Loucy (cell line): ENCODE measurements at regions not wholly inside any gene's neighbourhood (a gene's known extent, or its start where the extent isn't known, plus 50 kb on each side); places are given as distances from the start of the nearest gene placed in this dataset.
"Not testable (repeated sequence)": the region's sequence is repeated elsewhere in the genome, so short reads cannot be mapped to it uniquely, and the experiment has no call there.

Source experiments
- H2AFZ ChIP-seq: fragments of 200-600 bp; sonication (generic); 2 replicates; pipeline ENCODE4 v1.6.0; 2016; ENCODE audit warnings: antibody characterized with exemption, mild to moderate bottlenecking, low read length, moderate library complexity
- H3F3A ChIP-seq: fragments of 200-600 bp; 2 replicates; pipeline ENCODE4 v1.6.0; 2016; ENCODE audit warnings: antibody characterized with exemption, low read depth, mild to moderate bottlenecking
- H3K27me3 ChIP-seq: fragments of 200-600 bp; sonication (generic); 2 replicates; pipeline ENCODE4 v1.6.1; 2014; ENCODE audit warnings: low read length, mild to moderate bottlenecking; ENCODE audit not compliant: insufficient read depth, poor library complexity, severe bottlenecking
- H3K36me3 ChIP-seq: fragments of 200-600 bp; sonication (generic); 2 replicates; pipeline ENCODE4 v1.6.1; 2016; ENCODE audit warnings: low read length; ENCODE audit not compliant: insufficient read depth
- H3K4me1 ChIP-seq: fragments of 200-600 bp; sonication (generic); 2 replicates; pipeline ENCODE4 v1.5.1; 2014; ENCODE audit warnings: low read length, mild to moderate bottlenecking; ENCODE audit not compliant: insufficient read depth, poor library complexity, severe bottlenecking
- H3K4me2 ChIP-seq: fragments of 200-600 bp; sonication (generic); 2 replicates; pipeline ENCODE4 v1.6.0; 2014; ENCODE audit warnings: antibody characterized with exemption, low read length, low read depth, mild to moderate bottlenecking; ENCODE audit not compliant: poor library complexity, severe bottlenecking
- H3K4me3 ChIP-seq: fragments of 200-600 bp; sonication (generic); 2 replicates; pipeline ENCODE4 v1.5.1; 2014; ENCODE audit warnings: low read length, mild to moderate bottlenecking, mixed read lengths; ENCODE audit not compliant: poor library complexity, severe bottlenecking
- H3K79me2 ChIP-seq: fragments of 200-600 bp; sonication (generic); 2 replicates; pipeline ENCODE4 v1.6.1; 2014; ENCODE audit warnings: low read length; ENCODE audit not compliant: insufficient read depth
- H3K9ac ChIP-seq: fragments of 200-600 bp; sonication (generic); 2 replicates; pipeline ENCODE4 v1.6.0; 2014; ENCODE audit warnings: mild to moderate bottlenecking, low read depth, low read length, moderate library complexity; ENCODE audit not compliant: poor library complexity, severe bottlenecking
- H3K9me2 ChIP-seq: fragments of 200-600 bp; sonication (generic); replicated peaks from 2 replicates; pipeline ENCODE4 v1.6.1; 2016; ENCODE audit warnings: low read depth, low read length, mixed read lengths
- H3K9me3 ChIP-seq: fragments of 200-600 bp; sonication (generic); 2 replicates; pipeline ENCODE4 v1.6.1; 2014; ENCODE audit warnings: mild to moderate bottlenecking, antibody characterized with exemption, low read length, low read depth; ENCODE audit not compliant: insufficient read depth
- H4K20me1 ChIP-seq: fragments of 200-600 bp; sonication (generic); 2 replicates; pipeline ENCODE4 v1.6.0; 2014; ENCODE audit warnings: antibody characterized with exemption, low read length, mild to moderate bottlenecking; ENCODE audit not compliant: insufficient read depth, poor library complexity, severe bottlenecking
- EZH2phosphoT487 ChIP-seq: fragments of 200-600 bp; IDR thresholded peaks from 2 replicates; pipeline ENCODE4 v1.6.1; 2018; ENCODE audit warnings: antibody characterized with exemption, mild to moderate bottlenecking, moderate library complexity, borderline replicate concordance
- TF ChIP-seq, protein P1 (sequence below): fragments of 200-600 bp; sonication (generic); conservative IDR thresholded peaks from 2 replicates; pipeline ENCODE4 v1.5.1; 2014; ENCODE audit warnings: mild to moderate bottlenecking, antibody characterized with exemption, low read length

GRCh38 chr3:145673838-145674237, 487.1 kb downstream of the PLOD2 start:
- Histone ChIP-seq H3K27me3 (no peaks in the 10 kb centered on the region), H3K9ac (no peak overlapping the region), H4K20me1 (no peaks in the 10 kb centered on the region), H2AFZ (no peak overlapping the region), H3K79me2 (no peaks in the 10 kb centered on the region), H3K4me3 (no peak overlapping the region), H3K9me3 (no peaks in the 10 kb centered on the region), H3K36me3 (no peaks in the 10 kb centered on the region), H3K4me1 (no peaks in the 10 kb centered on the region), H3K9me2 (no peaks in the 10 kb centered on the region), H3F3A (no peaks in the 10 kb centered on the region), H3K4me2 (no peak overlapping the region)
- TF ChIP-seq EZH2phosphoT487, result no peak
- TF ChIP-seq, protein P1, sequence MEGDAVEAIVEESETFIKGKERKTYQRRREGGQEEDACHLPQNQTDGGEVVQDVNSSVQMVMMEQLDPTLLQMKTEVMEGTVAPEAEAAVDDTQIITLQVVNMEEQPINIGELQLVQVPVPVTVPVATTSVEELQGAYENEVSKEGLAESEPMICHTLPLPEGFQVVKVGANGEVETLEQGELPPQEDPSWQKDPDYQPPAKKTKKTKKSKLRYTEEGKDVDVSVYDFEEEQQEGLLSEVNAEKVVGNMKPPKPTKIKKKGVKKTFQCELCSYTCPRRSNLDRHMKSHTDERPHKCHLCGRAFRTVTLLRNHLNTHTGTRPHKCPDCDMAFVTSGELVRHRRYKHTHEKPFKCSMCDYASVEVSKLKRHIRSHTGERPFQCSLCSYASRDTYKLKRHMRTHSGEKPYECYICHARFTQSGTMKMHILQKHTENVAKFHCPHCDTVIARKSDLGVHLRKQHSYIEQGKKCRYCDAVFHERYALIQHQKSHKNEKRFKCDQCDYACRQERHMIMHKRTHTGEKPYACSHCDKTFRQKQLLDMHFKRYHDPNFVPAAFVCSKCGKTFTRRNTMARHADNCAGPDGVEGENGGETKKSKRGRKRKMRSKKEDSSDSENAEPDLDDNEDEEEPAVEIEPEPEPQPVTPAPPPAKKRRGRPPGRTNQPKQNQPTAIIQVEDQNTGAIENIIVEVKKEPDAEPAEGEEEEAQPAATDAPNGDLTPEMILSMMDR, result no peak

DNA sequence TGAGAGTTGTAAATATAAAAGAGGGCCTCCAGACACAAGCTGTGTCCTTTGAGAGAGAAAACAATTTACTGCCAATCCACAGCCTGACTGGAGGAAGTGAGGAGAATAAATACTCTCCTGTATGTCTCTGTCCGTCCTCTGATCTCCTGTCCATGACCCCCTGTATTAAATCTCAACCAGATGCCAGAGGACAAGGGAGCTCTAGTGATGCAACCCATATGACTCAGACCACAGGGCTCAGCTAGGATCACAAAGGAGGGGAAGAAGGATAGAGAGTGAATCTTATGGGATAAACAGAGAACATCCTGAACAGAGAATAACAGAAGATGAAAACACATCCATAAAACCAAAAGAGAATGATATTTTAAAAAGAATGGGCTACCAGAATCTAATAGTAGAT, 482.6 kb downstream of the PLOD2 start:
- no peaks in the 10 kb centered on the region for H3K4me1 ChIP-seq
- no peak overlapping the region for H3K4me3 ChIP-seq
- TF ChIP-seq, protein P1, result no peak
- no peak for TF ChIP-seq EZH2phosphoT487
- no peaks in the 10 kb centered on the region for H3K27me3 ChIP-seq
- no peaks in the 10 kb centered on the region for H3K9me2 ChIP-seq
- no peaks in the 10 kb centered on the region for H3K36me3 ChIP-seq
- H3K79me2 ChIP-seq, result no peaks in the 10 kb centered on the region
- no peak overlapping the region for H2AFZ ChIP-seq
- H3F3A ChIP-seq, result no peaks in the 10 kb centered on the region
- H4K20me1 ChIP-seq, result no peaks in the 10 kb centered on the region
- no peaks in the 10 kb centered on the region for H3K9me3 ChIP-seq
- H3K4me2 ChIP-seq, result no peak overlapping the region
- H3K9ac ChIP-seq, result no peak overlapping the region

DNA sequence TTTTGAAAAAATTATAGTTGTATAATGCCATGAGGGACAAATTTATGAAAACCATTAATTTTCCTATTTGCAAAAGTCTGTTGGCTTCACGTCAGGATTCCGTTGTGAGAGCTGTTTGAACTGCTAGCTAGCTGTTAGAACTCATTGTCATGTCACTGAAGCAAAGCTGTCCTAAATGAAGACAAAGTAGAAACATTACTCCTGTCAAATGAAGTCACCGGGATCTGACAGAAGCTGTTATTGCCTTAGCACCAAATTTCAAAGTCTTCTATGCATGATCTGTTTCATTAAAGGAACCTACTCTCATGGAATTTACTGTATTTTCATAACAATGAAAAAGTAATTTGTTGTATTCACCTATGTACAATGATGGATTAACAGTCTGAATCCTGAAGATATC, 479.8 kb downstream of the PLOD2 start:
- H3K9me3 ChIP-seq, result no peaks in the 10 kb centered on the region
- no peak overlapping the region for H3K9ac ChIP-seq

GRCh38 chr3:145687978-145688377, 473.0 kb downstream of the PLOD2 start:
- not testable (repeated sequence) for H3K4me2 ChIP-seq, H3K36me3 ChIP-seq, H2AFZ ChIP-seq, H3K9me2 ChIP-seq, H3K9ac ChIP-seq, H3K9me3 ChIP-seq, H3K4me3 ChIP-seq, H3K79me2 ChIP-seq, H3K4me1 ChIP-seq, H3F3A ChIP-seq, H4K20me1 ChIP-seq, H3K27me3 ChIP-seq

More for the DNA sequence above, 479.8 kb downstream of the PLOD2 start:
- no peak for TF ChIP-seq EZH2phosphoT487
- TF ChIP-seq, protein P1, result no peak
- H3K9me2 ChIP-seq, result no peaks in the 10 kb centered on the region
- H4K20me1 ChIP-seq, result no peaks in the 10 kb centered on the region
- no peaks in the 10 kb centered on the region for H3K79me2 ChIP-seq
- H3K36me3 ChIP-seq, result no peaks in the 10 kb centered on the region
- H2AFZ ChIP-seq, result no peak overlapping the region
- H3K4me1 ChIP-seq, result no peaks in the 10 kb centered on the region
- H3K4me3 ChIP-seq, result no peak overlapping the region
- no peak overlapping the region for H3K4me2 ChIP-seq
- H3K27me3 ChIP-seq, result no peaks in the 10 kb centered on the region
- H3F3A ChIP-seq, result no peaks in the 10 kb centered on the region
